ENCODE measurements at regions not wholly inside any gene's neighbourhood (a gene's known extent, or its start where the extent isn't known, plus 50 kb on each side); places are given as distances from the start of the nearest gene placed in this dataset.

- TF ChIP-seq EZH2 (IDR thresholded peaks at IDR 0.05; ENCODE audit: borderline replicate concordance) (no peak), CTCF (IDR thresholded peaks at IDR 0.05; ENCODE audit: poor library complexity) (no peak), EZH2phosphoT487 (IDR thresholded peaks at IDR 0.05; ENCODE audit: low read depth, severe bottlenecking, unreplicated experiment) (no peak)
These were observed 391.7 kb upstream of the KLF6 start for GRCh38 chr10:4176500-4177281.
